Activated CD8-positive, alpha-beta T cell treated with anti-CD3 and anti-CD28 coated beads for 36 hours (primary cell): ENCODE measurements at regions not wholly inside any gene's neighbourhood (a gene's known extent, or its start where the extent isn't known, plus 50 kb on each side); places are given as distances from the start of the nearest gene placed in this dataset.

Source experiments
- ATAC-seq: fragments of 200-7000 bp; cut with Tn5 transposase; one replicate; pipeline ENCODE4 v1.10.0; 2021; ENCODE audit warnings: mild to moderate bottlenecking, moderate library complexity
- CTCF ChIA-PET: fragments of 350-600 bp; sonication (Branson Sonifier 250); formaldehyde crosslinking; loops from one replicate; lab custom pipeline; 2021; ENCODE audit warnings: antibody characterized with exemption; lab: Charles Lee
- POLR2A ChIA-PET: fragments of 350-600 bp; sonication (Branson Sonifier 250); formaldehyde crosslinking; loops from one replicate; lab custom pipeline; 2021; ENCODE audit warnings: antibody characterized with exemption; lab: Charles Lee
- DNase-seq: peaks from one replicate; pipeline ENCODE4 v3.0.0-alpha.2; 2020
- H3K27ac Mint-ChIP-seq: one replicate; pipeline ENCODE4 v1.8.0; 2021; ENCODE audit warnings: mild to moderate bottlenecking, mixed read lengths
- H3K27me3 Mint-ChIP-seq: one replicate; pipeline ENCODE4 v1.8.0; 2021; ENCODE audit warnings: mixed read lengths
- H3K36me3 Mint-ChIP-seq: one replicate; pipeline ENCODE4 v1.8.0; 2021; ENCODE audit warnings: low read depth, mixed read lengths
- H3K4me1 Mint-ChIP-seq: one replicate; pipeline ENCODE4 v1.8.0; 2021; ENCODE audit warnings: low read depth, mixed read lengths
- H3K4me3 Mint-ChIP-seq: one replicate; pipeline ENCODE4 v1.8.0; 2021; ENCODE audit warnings: mild to moderate bottlenecking, moderate library complexity, mixed read lengths
- H3K9me3 Mint-ChIP-seq: one replicate; pipeline ENCODE4 v1.8.0; 2021; ENCODE audit warnings: mixed read lengths
- intact Hi-C: fragments of 100-400 bp; cut with micrococcal nuclease; formaldehyde crosslinking; loops from one replicate; pipeline ENCODE4 v1.10.0; 2022
- TF ChIP-seq, protein P1 (sequence below): fragments of 200-600 bp; IDR thresholded peaks from one replicate; pipeline ENCODE4 v1.8.0; 2022; ENCODE audit warnings: antibody characterized with exemption, mild to moderate bottlenecking

DNA sequence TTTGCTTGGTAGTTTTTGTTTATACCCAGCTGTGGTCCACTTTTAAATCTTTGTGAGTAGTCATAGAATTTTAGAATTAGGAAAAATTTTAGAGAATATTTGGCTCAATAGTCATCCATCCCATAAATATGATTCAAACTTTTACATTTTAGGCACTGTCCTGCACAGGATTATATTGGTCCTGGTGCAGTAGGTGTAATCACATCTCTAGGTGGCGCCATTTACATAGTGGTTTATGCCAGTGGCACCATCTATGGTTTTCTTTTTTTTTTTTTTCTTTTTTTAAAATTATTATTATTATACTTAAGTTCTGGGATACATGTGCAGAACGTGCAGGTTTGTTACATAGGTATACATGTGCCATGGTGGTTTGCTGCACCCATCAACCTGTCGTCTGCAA is 260.7 kb upstream of the KCNN2 start:
- intact Hi-C loops: no loop called here
- Mint-ChIP-seq H3K9me3 (no peaks in the 10 kb centered on the region), H3K4me3 (no peak overlapping the region), H3K4me1 (no peaks in the 10 kb centered on the region), H3K36me3 (no peaks in the 10 kb centered on the region), H3K27me3 (no peaks in the 10 kb centered on the region), H3K27ac (no peak overlapping the region)
- peak; percentile 14 for DNase-seq
- TF ChIP-seq, protein P1, sequence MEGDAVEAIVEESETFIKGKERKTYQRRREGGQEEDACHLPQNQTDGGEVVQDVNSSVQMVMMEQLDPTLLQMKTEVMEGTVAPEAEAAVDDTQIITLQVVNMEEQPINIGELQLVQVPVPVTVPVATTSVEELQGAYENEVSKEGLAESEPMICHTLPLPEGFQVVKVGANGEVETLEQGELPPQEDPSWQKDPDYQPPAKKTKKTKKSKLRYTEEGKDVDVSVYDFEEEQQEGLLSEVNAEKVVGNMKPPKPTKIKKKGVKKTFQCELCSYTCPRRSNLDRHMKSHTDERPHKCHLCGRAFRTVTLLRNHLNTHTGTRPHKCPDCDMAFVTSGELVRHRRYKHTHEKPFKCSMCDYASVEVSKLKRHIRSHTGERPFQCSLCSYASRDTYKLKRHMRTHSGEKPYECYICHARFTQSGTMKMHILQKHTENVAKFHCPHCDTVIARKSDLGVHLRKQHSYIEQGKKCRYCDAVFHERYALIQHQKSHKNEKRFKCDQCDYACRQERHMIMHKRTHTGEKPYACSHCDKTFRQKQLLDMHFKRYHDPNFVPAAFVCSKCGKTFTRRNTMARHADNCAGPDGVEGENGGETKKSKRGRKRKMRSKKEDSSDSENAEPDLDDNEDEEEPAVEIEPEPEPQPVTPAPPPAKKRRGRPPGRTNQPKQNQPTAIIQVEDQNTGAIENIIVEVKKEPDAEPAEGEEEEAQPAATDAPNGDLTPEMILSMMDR: peak; percentile 42
- ChIA-PET POLR2A (no interaction called here), CTCF (interaction anchor here (0.7 kb wide), 1 partner anchor 12 kb away, joined by 3 read pairs; no protein-coding TSS in a partner anchor)
- no peak for ATAC-seq

DNA sequence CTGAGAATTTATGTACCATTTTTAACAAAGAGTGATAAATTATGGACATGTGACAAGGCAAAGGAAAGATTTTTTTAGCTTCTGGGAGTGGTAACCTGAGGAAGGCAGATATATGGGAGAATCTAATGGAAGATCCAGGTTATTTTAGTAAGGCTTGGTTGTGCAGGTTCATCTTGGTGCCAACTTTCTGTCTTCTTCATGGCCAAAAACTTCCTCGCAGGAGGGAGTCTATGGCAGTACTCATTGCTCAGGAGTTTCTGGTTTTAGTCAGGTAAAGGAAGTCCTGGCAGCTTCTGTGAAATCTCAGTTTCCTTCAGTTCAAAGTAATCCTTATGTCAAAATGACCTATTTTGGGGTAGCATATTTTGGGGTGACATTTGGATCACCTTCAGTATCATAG is 248.3 kb upstream of the KCNN2 start:
- intact Hi-C loops: no loop called here
- Mint-ChIP-seq H3K4me1 (no peaks in the 10 kb centered on the region), H3K9me3 (no peaks in the 10 kb centered on the region), H3K27ac (no peak overlapping the region), H3K36me3 (no peaks in the 10 kb centered on the region), H3K4me3 (no peak overlapping the region), H3K27me3 (no peaks in the 10 kb centered on the region)
- TF ChIP-seq, protein P1: no peak
- DNase-seq (no peak), ATAC-seq (no peak)
- CTCF ChIA-PET: interaction anchor here (1.0 kb wide), 1 partner anchor 13 kb away, joined by 3 read pairs; no protein-coding TSS in a partner anchor
- POLR2A ChIA-PET: no interaction called here

DNA sequence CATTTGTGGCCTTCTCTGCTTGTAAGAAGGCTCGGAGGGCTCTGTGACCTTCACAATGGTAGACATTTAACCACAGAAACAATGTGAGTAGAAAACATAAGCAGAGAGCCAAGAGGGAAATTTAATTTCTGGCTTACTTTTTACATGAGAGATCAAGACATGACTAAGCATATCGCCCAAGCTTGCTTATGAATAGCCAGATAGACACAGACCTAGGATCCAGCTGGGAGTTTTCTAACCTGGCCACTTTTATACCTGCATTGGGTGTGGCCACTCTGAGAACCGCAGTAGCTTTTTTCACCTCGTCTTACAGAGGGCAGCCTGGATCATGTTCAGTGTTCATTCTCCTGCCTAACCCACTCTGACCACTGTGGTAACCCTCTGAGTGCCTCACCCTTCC is 244.9 kb upstream of the KCNN2 start:
- no peaks in the 10 kb centered on the region for H3K27me3 Mint-ChIP-seq

DNA sequence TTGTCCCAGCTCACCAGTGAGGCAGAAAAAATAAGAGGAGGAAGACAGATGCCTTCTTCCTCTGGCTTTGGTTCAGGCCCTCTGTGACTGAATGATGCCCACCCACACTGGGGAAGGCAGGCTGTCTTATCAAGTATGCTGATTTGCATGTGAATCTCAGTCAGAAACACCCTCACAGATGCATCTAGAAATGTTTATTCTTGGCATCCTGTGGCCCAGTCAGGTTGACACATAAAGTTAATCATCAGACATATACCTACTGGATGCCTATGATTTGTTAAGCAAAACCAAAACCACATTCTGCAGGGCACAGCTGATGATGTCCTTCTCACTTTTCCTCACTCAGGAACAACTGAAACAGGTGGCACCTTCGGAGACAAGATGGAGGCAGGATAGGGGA is 243.4 kb upstream of the KCNN2 start:
- ChIA-PET POLR2A (interaction anchor here (0.6 kb wide), 1 partner anchor 35 kb away, joined by 3 read pairs; no protein-coding TSS in a partner anchor), CTCF (no interaction called here)
- no peaks in the 10 kb centered on the region for H3K4me1 Mint-ChIP-seq
- no peaks in the 10 kb centered on the region for H3K9me3 Mint-ChIP-seq
- H3K27me3 Mint-ChIP-seq: no peaks in the 10 kb centered on the region
- ATAC-seq (no peak), DNase-seq (no peak)
- intact Hi-C loops: no loop called here
- TF ChIP-seq, protein P1: no peak
- H3K36me3 Mint-ChIP-seq: no peaks in the 10 kb centered on the region
- no peak overlapping the region for H3K4me3 Mint-ChIP-seq
- no peak overlapping the region for H3K27ac Mint-ChIP-seq

More for the DNA sequence above, 244.9 kb upstream of the KCNN2 start:
- no peaks in the 10 kb centered on the region for H3K4me1 Mint-ChIP-seq
- DNase-seq: no peak
- no peak for ATAC-seq
- H3K4me3 Mint-ChIP-seq: no peak overlapping the region
- no peak overlapping the region for H3K27ac Mint-ChIP-seq
- ChIA-PET POLR2A (no interaction called here), CTCF (no interaction called here)
- H3K9me3 Mint-ChIP-seq: no peaks in the 10 kb centered on the region
- TF ChIP-seq, protein P1: no peak
- H3K36me3 Mint-ChIP-seq: no peaks in the 10 kb centered on the region
- intact Hi-C loops: no loop called here

DNA sequence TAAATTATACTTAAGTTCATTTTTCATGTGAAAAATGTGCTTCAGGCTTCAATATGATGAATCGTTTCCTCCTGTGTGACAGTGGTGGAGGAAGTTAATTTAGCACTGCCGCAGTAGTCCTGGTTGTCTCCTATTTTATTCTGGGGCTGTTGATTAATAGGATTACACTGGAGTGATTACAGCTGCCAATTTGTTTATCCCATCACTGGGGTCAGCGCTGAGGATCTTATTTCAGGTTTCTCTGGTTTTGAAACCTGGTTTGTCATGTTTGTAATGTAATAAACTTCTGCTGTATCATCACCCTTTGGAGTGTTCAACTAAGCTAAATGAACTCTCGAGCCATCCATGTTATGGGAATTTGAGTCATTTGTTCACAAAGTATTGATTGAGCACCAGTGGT is 241.7 kb upstream of the KCNN2 start:
- H3K27ac Mint-ChIP-seq: no peak overlapping the region
- no peaks in the 10 kb centered on the region for H3K36me3 Mint-ChIP-seq
- no peaks in the 10 kb centered on the region for H3K4me1 Mint-ChIP-seq
- ATAC-seq: no peak
- TF ChIP-seq, protein P1: no peak
- DNase-seq: no peak
- ChIA-PET CTCF (no interaction called here), POLR2A (no interaction called here)
- intact Hi-C loops: no loop called here
- no peaks in the 10 kb centered on the region for H3K27me3 Mint-ChIP-seq
- no peaks in the 10 kb centered on the region for H3K9me3 Mint-ChIP-seq
- H3K4me3 Mint-ChIP-seq: no peak overlapping the region
